PC-9 (cell line): ENCODE measurements at regions not wholly inside any gene's neighbourhood (a gene's known extent, or its start where the extent isn't known, plus 50 kb on each side); places are given as distances from the start of the nearest gene placed in this dataset.
"Not testable (repeated sequence)": the region's sequence is repeated elsewhere in the genome, so short reads cannot be mapped to it uniquely, and the experiment has no call there.

Experiments
- BruUV-seq: library from RNA; stranded (reverse); fragments of 400-500 nt; replicated peaks from 2 replicates; lab custom pipeline; 2021; lab: Mats Ljungman, UMichigan
- CTCF ChIA-PET: fragments of 300-600 bp; sonication (Branson Sonifier 250); formaldehyde crosslinking; loops from one replicate; lab custom pipeline; 2022; ENCODE audit warnings: antibody characterized with exemption; lab: Charles Lee
- POLR2A ChIA-PET: fragments of 300-600 bp; sonication (Branson Sonifier 250); formaldehyde crosslinking; loops from one replicate; lab custom pipeline; 2022; ENCODE audit warnings: antibody characterized with exemption; ENCODE audit not compliant: unreplicated experiment; lab: Charles Lee
- DNase-seq, 2 experiments: peaks; one replicate each; pipeline versions ENCODE4 v3.0.0 to v3.0.0-alpha.2; 2015 to 2022; ENCODE audit warnings: mixed read lengths in 1 of 2
- H2AFZ ChIP-seq: fragments of 200-600 bp; sonication (generic); 2 replicates; pipeline ENCODE4 v1.8.1; 2017; ENCODE audit warnings: antibody characterized with exemption
- H3F3A ChIP-seq: fragments of 200-600 bp; sonication (generic); 2 replicates; pipeline ENCODE4 v1.8.1; 2017; ENCODE audit warnings: antibody characterized with exemption, mild to moderate bottlenecking, low read depth; ENCODE audit not compliant: insufficient read depth
- H3K27ac ChIP-seq: fragments of 200-600 bp; sonication (generic); 2 replicates; pipeline ENCODE4 v1.6.1; 2016; ENCODE audit warnings: mixed run types
- H3K27me3 ChIP-seq: fragments of 200-600 bp; sonication (generic); 2 replicates; pipeline ENCODE4 v1.6.1; 2016; ENCODE audit warnings: low read depth, mixed run types; ENCODE audit not compliant: insufficient read depth
- H3K36me3 ChIP-seq: fragments of 200-600 bp; sonication (generic); 2 replicates; pipeline ENCODE4 v1.6.1; 2016; ENCODE audit warnings: low read depth, mixed run types
- H3K4me1 ChIP-seq: fragments of 200-600 bp; sonication (generic); replicated peaks from 2 replicates; pipeline ENCODE4 v1.6.1; 2016; ENCODE audit warnings: mixed run types; ENCODE audit not compliant: insufficient read depth
- H3K4me2 ChIP-seq: fragments of 200-600 bp; sonication (generic); 2 replicates; pipeline ENCODE4 v1.6.1; 2017; ENCODE audit warnings: mixed run types
- H3K4me3 ChIP-seq: fragments of 200-600 bp; sonication (generic); 2 replicates; pipeline ENCODE4 v1.6.1; 2016; ENCODE audit warnings: mixed run types
- H3K79me2 ChIP-seq: fragments of 200-600 bp; sonication (generic); 2 replicates; pipeline ENCODE4 v1.6.1; 2017; ENCODE audit warnings: low read depth, mixed run types
- H3K9me2 ChIP-seq: fragments of 200-600 bp; sonication (generic); 2 replicates; pipeline ENCODE4 v1.8.1; 2017; ENCODE audit warnings: mild to moderate bottlenecking; ENCODE audit not compliant: insufficient read depth
- H3K9me3 ChIP-seq: fragments of 200-600 bp; sonication (generic); 2 replicates; pipeline ENCODE4 v1.8.1; 2016; ENCODE audit warnings: low read depth; ENCODE audit not compliant: insufficient read depth
- H4K20me1 ChIP-seq: fragments of 200-600 bp; sonication (generic); 2 replicates; pipeline ENCODE4 v1.8.1; 2017; ENCODE audit not compliant: insufficient read depth
- EZH2 ChIP-seq: fragments of 200-600 bp; sonication (generic); IDR thresholded peaks from 2 replicates; pipeline ENCODE4 v1.8.0; 2017; ENCODE audit warnings: antibody characterized with exemption, low read depth
- intact Hi-C: fragments of 100-400 bp; cut with micrococcal nuclease; formaldehyde crosslinking; loops from one replicate; pipeline ENCODE4 v1.10.0; 2022; ENCODE audit not compliant: unreplicated experiment
- TF ChIP-seq, protein P1 (sequence below): fragments of 200-600 bp; sonication (generic); conservative IDR thresholded peaks from 2 replicates; pipeline ENCODE4 v1.6.1; 2017; ENCODE audit warnings: mixed run types, antibody characterized with exemption, mild to moderate bottlenecking, moderate library complexity

DNA sequence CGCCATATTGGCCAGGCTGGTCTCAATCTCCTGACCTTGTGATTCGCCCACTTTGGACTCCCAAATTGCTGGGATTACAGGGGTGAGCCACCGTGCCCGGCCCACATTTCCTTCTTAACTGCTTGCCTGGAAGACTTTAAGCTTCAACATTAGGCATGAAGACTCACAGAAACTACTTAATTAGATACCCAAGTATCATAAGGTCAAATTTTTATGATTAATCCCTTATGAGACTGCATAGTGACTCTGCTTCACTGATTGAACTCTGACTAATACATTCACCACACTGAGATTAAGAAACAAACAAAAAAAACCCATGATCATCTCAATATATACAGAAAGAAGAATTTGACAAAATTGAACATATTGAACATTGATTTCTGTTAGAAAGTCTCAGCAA, 87.4 kb upstream of the KCTD8 start:
- Histone ChIP-seq H3K9me2 (no peaks in the 10 kb centered on the region), H3F3A (no peaks in the 10 kb centered on the region), H3K4me1 (no peaks in the 10 kb centered on the region), H3K9me3 (no peaks in the 10 kb centered on the region), H3K36me3 (no peaks in the 10 kb centered on the region), H3K27me3 (0 out of 2 replicates have a peak, but pooled peaks cover 6% of the 10 kb centered on the region), H3K27ac (no peak overlapping the region), H3K79me2 (no peaks in the 10 kb centered on the region), H3K4me2 (no peak overlapping the region), H4K20me1 (no peaks in the 10 kb centered on the region), H3K4me3 (no peak overlapping the region), H2AFZ (no peak overlapping the region)
- intact Hi-C loops: no loop called here
- no peak for DNase-seq
- TF ChIP-seq, protein P1, sequence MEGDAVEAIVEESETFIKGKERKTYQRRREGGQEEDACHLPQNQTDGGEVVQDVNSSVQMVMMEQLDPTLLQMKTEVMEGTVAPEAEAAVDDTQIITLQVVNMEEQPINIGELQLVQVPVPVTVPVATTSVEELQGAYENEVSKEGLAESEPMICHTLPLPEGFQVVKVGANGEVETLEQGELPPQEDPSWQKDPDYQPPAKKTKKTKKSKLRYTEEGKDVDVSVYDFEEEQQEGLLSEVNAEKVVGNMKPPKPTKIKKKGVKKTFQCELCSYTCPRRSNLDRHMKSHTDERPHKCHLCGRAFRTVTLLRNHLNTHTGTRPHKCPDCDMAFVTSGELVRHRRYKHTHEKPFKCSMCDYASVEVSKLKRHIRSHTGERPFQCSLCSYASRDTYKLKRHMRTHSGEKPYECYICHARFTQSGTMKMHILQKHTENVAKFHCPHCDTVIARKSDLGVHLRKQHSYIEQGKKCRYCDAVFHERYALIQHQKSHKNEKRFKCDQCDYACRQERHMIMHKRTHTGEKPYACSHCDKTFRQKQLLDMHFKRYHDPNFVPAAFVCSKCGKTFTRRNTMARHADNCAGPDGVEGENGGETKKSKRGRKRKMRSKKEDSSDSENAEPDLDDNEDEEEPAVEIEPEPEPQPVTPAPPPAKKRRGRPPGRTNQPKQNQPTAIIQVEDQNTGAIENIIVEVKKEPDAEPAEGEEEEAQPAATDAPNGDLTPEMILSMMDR: no peak
- TF ChIP-seq EZH2: no peak
- BruUV-seq: no TSS peak
- CTCF ChIA-PET: no interaction called here
- POLR2A ChIA-PET: no interaction called here

DNA sequence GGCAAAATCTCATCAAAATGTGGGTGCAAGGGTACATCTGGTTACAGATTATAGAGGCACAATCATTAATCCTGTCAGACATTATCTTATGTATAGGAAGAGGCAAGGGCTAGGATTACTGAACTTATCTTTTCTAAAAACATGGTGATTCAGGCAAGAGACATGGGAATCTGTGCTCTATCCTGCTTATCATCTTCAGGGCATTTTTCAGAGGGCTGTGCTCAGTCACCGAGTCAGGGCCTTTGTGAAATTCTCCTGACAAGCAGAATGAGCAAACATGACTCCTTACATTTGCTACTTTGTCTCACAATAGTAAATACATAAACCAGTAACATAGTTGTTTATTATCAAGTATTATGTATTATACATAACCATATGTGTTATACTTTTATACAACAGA, 84.2 kb upstream of the KCTD8 start:
- Histone ChIP-seq H3K27ac (no peak overlapping the region), H3K36me3 (no peaks in the 10 kb centered on the region), H4K20me1 (no peaks in the 10 kb centered on the region), H3F3A (no peaks in the 10 kb centered on the region), H3K27me3 (no peaks in the 10 kb centered on the region), H3K9me3 (no peaks in the 10 kb centered on the region), H3K9me2 (no peaks in the 10 kb centered on the region), H3K79me2 (no peaks in the 10 kb centered on the region), H3K4me1 (no peaks in the 10 kb centered on the region), H2AFZ (no peak overlapping the region), H3K4me3 (no peak overlapping the region), H3K4me2 (no peak overlapping the region)
- intact Hi-C loops: no loop called here
- TF ChIP-seq, protein P1: no peak
- TF ChIP-seq EZH2: no peak
- no TSS peak for BruUV-seq
- ChIA-PET CTCF (no interaction called here), POLR2A (no interaction called here)
- DNase-seq: no peak

DNA sequence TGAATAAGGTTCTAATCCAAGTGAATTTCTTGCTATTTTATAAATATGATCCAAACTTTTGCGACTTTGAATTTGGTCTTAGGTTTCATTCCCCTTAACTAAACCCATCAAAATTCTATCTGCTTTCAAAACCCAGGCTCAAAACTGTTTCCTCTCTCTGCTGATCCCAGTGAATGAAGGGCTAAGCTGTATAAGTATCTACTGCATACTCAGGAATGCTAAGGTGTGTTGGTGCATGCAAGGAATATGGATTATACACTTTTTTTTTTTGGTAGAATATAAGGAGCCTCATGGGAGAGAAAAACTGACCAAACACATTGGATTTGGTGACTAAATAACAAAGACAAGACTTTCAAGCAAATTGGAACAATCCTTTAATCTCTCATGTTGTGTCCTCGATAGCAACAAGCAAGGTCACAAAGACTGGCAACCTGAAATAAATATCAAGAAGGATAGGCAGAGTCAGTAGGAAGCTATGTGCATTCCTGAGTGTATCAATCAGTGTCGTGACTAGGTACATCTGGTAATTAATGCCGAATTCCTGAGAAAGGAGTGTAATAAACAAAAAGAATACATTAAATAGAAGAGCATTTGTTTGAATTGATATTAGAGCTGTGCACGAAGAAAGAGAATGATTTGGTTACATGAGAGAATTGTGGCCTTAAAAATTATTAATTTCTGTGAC, 74.3 kb upstream of the KCTD8 start:
- ChIA-PET POLR2A (no interaction called here), CTCF (no interaction called here)
- TF ChIP-seq EZH2: no peak
- TF ChIP-seq, protein P1: no peak
- no peak overlapping the region for H3K27ac ChIP-seq
- no peaks in the 10 kb centered on the region for H3K36me3 ChIP-seq
- no peak overlapping the region for H3K4me3 ChIP-seq
- no peaks in the 10 kb centered on the region for H3K9me2 ChIP-seq
- no peaks in the 10 kb centered on the region for H3K4me1 ChIP-seq
- H2AFZ ChIP-seq: no peak overlapping the region
- H3K27me3 ChIP-seq: no peaks in the 10 kb centered on the region
- no peak for DNase-seq
- intact Hi-C loops: no loop called here
- H3K4me2 ChIP-seq: no peak overlapping the region
- BruUV-seq: no TSS peak
- no peaks in the 10 kb centered on the region for H3K79me2 ChIP-seq
- no peaks in the 10 kb centered on the region for H4K20me1 ChIP-seq
- H3F3A ChIP-seq: no peaks in the 10 kb centered on the region
- no peaks in the 10 kb centered on the region for H3K9me3 ChIP-seq

DNA sequence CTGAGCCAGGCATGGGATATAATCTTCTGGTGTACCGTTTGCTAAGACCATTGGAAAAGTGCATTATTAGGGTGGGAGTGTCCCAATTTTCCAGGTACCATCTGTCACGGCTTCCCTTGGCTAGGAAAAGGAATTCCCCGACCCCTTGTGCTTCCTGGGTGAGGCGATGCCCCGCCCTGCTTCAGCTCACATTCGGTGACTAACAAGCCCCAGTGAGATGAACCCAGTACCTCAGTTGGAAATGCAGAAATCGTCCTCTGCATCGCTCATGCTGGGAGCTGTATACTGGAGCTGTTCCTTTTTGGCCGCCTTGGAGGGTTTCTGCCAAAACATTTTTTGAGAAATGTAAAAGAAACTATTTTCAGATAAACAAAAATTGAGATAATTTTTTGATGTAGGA, 53.6 kb upstream of the KCTD8 start:
- CTCF ChIA-PET, H3K4me2 ChIP-seq, H3K9me2 ChIP-seq, H3K36me3 ChIP-seq, H3K27ac ChIP-seq, H4K20me1 ChIP-seq, H2AFZ ChIP-seq, H3F3A ChIP-seq, intact Hi-C loops, H3K4me3 ChIP-seq, H3K27me3 ChIP-seq, POLR2A ChIA-PET, H3K9me3 ChIP-seq, H3K4me1 ChIP-seq, BruUV-seq, H3K79me2 ChIP-seq, DNase-seq: not testable (repeated sequence)
